Thyroid gland (tissue), 4 donors: ENCODE measurements at regions not wholly inside any gene's neighbourhood (a gene's known extent, or its start where the extent isn't known, plus 50 kb on each side); places are given as distances from the start of the nearest gene placed in this dataset.

ENCODE experiments used
- CTCF ChIP-seq, 6 experiments: fragments of 200-600 bp in 3 of 6; fragments of 450-650 bp in 3 of 6; sonication (generic) in 3 of 6; IDR thresholded peaks; one replicate each; pipeline ENCODE4 v1.5.1; 2016 to 2019; ENCODE audit warnings: antibody characterized with exemption in 6 of 6, mild to moderate bottlenecking in 2 of 6, inconsistent platforms in 1 of 6, moderate library complexity in 1 of 6
- POLR2A ChIP-seq, 2 donors: fragments of 450-650 bp; IDR thresholded peaks; one replicate each; pipeline ENCODE4 v1.6.1; 2017; ENCODE audit warnings: antibody characterized with exemption in 2 of 2, mild to moderate bottlenecking in 2 of 2, moderate library complexity in 1 of 2

GRCh38 chr5:106755789-106756188 lies 914.9 kb downstream of the EFNA5 start:
- TF ChIP-seq CTCF (IDR thresholded peaks at IDR 0.05) (no peak), POLR2A (IDR thresholded peaks at IDR 0.05) (no peak)
